Medulla oblongata (tissue), 1 donor: ENCODE measurements at regions not wholly inside any gene's neighbourhood (a gene's known extent, or its start where the extent isn't known, plus 50 kb on each side); places are given as distances from the start of the nearest gene placed in this dataset.
"Not testable (repeated sequence)": the region's sequence is repeated elsewhere in the genome, so short reads cannot be mapped to it uniquely, and the experiment has no call there.

ENCODE experiments used
- DNase-seq: peaks from one replicate; pipeline ENCODE4 v3.0.0-alpha.2; 2015; ENCODE audit errors: extremely low spot score

DNA sequence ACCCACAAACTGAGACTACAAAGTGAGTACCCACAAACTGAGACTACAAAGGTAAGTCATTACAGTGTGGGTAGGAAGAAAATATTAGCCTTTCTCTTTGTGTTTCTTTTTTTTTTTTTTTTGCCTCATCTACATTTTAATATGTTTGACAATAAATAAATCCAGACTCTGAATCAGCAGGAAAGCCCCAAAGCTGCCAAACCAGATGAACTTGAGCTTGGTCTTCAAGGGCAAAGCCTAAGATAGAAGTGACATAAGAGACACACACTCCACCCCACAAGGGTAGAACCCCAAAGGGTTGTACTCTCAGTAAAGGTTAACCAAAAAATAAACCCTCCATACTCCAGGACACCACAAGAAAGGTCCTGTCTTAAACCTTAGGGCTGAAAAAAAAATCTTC is 326.8 kb upstream of the ARID1B start:
- DNase-seq: no peak

- no peak for DNase-seq
These were observed 327.6 kb upstream of the ARID1B start for GRCh38 chr6:156449569-156449968.

DNA sequence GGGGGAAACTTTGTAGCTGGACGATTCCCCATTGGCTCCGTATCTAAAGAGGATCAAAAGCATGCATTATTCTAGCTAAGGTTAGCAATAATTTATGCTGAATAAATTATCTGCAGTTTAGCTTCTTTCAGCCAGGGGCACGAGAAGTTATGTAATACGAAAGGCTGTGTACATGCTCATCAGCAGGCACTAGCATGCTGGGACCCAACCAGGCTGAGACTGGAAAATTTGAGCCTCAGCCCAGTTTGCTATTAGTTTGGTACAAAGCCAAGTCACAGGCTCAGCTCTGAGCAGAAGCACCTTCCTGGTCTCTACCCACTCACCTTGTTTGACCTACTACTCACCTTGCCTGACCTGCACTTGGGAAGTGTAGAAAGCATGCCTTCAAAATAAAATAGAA is 328.1 kb upstream of the ARID1B start:
- no peak for DNase-seq

GRCh38 chr6:156448579-156448978 is 328.6 kb upstream of the ARID1B start:
- DNase-seq: no peak

GRCh38 chr6:156440688-156441087 is 336.5 kb upstream of the ARID1B start:
- no peak for DNase-seq

DNA sequence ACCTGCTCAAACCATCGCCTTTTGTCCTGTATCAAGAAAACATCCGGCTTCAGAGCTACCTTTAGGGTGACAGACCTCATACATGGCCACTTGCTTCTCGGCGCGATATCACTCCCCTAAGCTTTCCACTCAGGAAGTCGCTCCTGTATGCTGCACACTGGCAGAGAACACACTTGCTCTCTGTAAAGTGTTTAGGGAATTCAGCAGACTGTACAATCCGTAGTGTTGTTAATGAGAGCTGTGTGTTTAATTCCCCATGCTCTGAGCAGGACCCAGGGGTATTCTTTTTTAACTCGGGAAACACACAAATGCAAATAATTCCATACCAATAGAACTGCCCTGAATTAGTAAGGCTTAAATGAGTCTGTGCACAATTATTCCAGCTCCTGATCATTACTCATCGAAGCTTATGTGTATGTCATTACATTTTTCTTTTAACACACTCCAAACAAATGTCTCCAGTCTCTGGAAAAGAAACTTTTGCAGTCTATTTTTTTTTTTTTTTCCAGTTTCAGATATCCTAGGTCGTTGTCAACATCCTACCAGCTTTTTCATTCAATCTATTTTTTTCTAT is 338.7 kb upstream of the ARID1B start:
- DNase-seq: no peak

DNA sequence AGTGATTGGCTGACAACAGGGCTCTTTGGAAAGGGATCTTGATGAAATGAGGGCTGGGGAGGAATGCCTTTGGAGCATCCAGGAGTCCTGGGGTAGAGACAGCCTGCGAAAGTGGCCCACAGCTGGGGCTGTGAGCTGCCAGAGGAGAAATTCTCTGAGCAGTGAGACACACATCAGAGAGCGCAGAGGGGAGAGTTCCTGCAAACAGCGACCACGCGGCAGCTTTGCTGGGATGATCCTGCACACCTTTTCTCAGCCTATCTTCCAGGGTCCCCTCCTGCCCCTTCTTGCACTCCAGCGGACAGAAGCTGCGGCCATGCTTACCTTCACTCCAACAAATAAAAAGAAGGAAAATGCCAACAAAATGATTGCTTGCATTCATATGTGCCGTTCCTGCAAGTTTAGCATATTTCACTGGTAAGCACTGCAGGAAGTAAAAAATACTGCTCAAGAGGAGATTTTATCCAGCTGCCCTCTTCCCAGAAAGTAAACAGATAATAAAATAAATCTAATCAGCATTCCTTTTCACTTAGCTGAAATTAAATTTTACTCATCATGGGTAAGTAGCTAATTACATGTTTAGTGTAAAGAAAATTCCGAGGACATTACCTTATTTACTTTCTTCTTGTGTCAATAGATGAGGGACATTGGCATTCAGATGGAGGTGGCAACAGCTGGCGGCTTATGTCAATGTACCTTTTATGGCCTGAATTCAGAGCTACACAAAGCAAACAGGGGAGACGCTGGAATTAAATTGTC is 339.9 kb upstream of the ARID1B start:
- no peak for DNase-seq

DNA sequence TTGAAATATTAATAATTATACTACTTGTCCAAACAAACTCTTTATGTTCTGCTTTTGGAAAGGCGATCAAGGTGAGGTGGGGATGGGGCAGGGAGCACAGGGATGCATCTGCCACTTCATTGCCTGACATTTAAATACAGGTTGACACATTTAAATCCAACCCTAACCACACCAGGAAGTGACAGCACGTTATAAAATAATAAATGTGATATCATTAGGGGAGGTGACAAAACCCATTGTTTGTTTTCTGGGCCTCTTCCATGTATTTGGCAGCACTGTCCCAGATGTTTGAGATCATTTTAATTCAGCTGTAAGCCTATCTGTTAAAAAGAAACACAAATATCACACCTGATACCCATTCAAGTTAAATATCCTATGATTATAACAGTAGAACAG is 342.4 kb upstream of the ARID1B start:
- DNase-seq: no peak

GRCh38 chr6:156434049-156434794 is 343.0 kb upstream of the ARID1B start:
- DNase-seq: no peak

DNA sequence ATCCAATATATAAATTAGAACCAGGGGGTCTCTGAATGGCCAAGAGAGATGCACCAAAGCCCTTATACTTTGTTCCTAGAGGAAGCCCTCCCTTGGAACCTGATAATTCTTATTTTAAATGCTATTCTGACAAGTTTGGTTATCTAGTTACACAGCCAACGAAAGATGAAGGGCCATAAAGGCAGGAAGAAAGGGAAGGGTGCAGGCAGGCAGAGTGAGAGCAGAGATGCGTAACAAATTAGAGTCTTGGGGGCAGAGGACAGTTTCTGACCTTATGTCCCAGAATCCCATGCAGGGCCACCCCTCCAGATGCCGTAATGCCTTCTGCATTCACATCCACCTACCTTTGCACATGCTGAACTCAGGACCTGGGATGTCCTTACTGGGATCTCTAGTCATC is 344.6 kb upstream of the ARID1B start:
- DNase-seq: no peak

DNA sequence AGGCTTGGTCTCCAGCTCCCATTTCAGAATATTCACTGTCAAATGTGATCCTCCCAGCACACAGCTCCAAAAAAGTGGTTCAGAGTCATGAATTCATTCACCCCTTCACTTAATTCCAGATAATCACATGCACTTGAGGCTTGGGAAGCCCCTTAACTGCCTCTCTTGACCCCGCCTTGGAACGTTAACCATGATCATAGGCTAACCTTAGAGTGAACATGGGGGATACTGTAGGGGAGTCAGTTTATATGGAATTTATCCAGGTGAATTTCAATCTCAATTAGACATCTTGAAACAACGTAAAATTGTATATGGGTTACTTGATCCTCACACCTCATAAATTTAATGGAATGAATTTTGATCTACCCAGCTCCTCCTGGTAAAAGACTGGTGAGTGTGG is 346.8 kb upstream of the ARID1B start:
- DNase-seq: no peak

GRCh38 chr6:156427345-156427744 is 349.8 kb upstream of the ARID1B start:
- DNase-seq: peak; percentile 10

DNA sequence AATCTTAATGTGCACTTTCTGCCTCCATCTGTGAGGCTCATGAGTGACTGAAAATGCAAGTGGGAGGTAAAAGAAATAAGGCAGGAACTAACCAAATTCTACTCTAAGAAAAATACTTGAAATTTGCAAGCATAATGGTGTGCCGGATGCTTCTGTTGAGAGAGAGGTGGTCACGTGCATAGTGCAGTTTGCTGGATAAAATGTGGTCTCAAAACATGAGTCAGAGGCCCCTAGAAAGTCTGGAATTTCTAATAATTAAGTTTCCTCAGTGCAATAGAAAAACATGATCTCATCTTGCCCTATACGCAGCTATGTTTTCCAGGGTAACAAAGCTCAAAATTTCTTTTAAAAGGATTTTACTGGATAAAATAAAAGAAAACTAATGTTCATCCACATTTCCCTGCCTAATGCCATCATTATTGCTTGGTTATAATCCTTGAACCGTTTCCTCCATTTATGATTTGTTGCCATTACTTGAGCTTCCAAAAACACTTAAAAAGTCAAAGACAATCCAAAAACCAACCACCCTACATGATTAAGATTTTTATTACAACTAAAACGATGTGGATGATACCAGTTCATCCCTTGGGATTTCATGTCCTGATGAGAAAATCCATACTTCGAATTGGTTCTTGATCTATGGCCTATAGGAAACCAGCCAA is 351.7 kb upstream of the ARID1B start:
- no peak for DNase-seq

GRCh38 chr6:156423829-156424228 is 353.3 kb upstream of the ARID1B start:
- no peak for DNase-seq

DNA sequence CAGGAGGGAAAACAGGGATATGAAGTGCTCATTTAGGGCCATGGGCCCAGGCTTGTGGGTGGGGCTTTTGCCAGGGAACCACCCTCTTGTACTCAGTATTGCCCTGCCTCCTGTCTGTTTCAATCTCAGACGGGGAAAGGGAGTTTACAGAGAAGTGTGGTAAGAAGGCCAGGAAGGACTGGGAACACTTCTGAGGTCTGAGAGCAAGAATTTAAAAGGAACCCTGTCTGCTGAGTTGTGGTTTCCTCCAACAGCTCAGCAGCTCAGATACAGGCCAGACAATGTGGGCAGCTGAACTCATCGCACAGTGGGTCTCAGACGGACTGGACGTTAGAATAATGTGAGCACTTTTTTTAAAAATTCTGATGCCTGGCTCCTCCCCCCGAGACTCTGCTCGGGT is 354.1 kb upstream of the ARID1B start:
- no peak for DNase-seq

GRCh38 chr6:156421933-156422332 is 355.2 kb upstream of the ARID1B start:
- no peak for DNase-seq

DNA sequence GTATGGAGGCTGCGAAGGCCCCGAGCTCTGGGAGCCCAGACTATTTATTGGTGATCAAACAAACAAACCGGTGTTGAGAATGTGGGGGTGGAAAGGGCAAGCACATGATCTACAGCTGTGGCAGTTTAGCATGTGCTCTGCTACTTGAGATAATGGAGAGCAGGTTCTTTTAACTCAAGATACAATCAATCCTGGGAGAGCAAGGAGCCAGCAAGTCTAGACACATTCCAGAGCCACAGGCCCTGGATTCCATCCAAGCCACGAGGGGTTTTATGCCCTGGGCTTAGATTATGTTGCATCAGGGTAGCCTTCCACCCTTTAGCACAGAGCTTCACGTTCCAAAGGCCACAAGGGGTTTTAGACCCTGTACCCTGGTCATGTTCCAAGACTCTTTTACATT is 355.9 kb upstream of the ARID1B start:
- DNase-seq: not testable (repeated sequence)

- no peak for DNase-seq
These were observed 356.8 kb upstream of the ARID1B start for GRCh38 chr6:156420172-156420993.

DNA sequence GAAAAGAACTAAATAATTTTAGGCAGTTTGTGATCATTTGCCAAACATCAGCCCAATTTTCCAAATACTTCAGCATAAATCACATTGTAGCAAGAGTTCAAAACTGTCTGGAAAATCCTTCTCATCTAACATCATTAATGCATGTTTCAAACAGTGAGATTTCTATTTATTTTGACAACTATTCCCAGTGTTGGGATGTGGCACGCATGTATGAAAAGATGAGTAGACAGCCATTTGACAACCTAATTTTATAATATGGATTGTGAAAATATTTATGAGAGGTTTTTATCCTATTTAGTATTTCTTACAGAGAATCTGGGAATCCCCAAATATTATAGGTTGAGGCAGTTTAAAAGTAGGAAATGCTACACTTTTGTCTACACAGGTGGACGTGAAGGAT is 357.6 kb upstream of the ARID1B start:
- DNase-seq: no peak

GRCh38 chr6:156418253-156418652 is 358.9 kb upstream of the ARID1B start:
- no peak for DNase-seq

DNA sequence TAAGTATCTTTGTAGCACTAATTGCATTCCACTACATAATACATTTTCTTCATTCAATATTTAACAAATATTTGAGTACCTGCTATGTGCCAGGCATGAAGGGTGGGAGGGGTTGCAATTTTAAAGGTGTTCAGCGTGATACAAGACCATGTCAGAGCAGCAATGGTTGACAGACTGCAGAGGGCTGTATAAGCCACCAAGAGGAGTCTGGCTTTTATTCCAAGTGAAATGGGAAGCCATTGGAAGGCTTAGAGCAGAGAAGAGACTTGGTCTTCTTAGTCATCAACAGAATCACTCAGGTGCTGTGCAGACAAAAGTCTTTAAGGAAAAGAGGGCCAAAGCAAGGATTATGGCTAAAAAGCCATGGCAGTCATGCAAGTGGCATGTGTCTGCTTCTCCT is 360.8 kb upstream of the ARID1B start:
- no peak for DNase-seq

DNA sequence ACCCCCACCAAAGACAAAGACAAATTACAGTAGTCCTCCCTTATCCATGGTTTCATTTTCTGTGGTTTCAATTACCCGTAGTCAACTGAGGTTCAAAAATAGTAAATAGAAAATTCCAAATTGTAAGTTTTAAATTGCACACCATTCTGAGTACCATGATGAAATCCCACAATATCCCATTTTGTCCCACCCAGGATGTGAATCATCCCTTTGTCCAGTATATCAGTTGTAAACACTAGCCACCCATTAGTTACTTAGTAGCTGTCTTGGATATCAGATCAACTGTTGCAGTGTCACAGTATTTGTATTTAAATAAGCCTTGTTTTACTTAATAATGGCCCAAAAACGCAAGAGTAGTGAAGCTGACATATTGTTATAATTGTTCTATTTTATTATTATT is 364.0 kb upstream of the ARID1B start:
- DNase-seq: no peak
